ENCODE measurements at regions not wholly inside any gene's neighbourhood (a gene's known extent, or its start where the extent isn't known, plus 50 kb on each side); places are given as distances from the start of the nearest gene placed in this dataset.

DNA sequence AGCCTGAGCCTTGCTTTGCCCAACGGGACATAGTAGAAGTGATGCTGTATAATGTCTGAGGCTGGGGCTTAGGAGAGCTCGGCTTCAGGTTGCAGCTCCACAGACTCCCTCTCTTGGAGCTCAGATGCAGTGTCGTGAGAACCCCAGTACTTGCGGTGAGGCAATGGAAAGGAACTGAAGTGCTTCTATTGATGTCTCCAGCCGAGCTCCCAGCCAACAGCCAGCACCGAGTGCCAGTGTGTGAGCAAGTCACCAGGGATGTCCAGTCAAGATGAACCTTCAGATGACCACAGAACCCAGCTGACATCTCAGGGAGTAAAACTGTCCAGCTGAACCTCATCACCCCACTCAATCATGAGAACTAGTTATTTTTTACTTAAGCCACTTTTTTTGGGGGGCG is 268.1 kb downstream of the IRF8 start:
- DNase-seq: no peak

- DNase-seq: no peak
These were observed 271.8 kb downstream of the IRF8 start for GRCh38 chr16:86170720-86171119.

- no peak for DNase-seq
These were observed 272.4 kb downstream of the IRF8 start for GRCh38 chr16:86171329-86171728.

- DNase-seq: no peak
These were observed 276.9 kb downstream of the IRF8 start for GRCh38 chr16:86175816-86176215.

DNA sequence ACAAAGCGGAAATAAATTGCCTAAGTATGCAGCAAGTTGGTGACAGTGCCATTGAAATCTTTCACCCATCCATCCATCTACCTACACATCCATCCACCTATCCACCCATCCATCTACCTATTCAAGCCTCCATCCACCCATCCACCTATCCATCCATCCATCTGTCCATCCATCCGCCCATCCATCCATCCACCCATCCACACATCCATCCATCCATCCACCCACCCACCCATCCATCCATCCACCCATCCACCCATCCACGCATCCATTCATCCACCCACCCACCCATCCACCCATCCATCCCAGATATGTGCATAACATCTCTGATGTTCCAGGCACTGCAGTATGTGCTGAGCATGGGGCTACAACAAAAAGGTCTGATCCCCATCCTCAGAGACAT is 277.5 kb downstream of the IRF8 start:
- no peak for DNase-seq

- DNase-seq: no peak
These were observed 281.3 kb downstream of the IRF8 start for GRCh38 chr16:86180244-86180643.

DNA sequence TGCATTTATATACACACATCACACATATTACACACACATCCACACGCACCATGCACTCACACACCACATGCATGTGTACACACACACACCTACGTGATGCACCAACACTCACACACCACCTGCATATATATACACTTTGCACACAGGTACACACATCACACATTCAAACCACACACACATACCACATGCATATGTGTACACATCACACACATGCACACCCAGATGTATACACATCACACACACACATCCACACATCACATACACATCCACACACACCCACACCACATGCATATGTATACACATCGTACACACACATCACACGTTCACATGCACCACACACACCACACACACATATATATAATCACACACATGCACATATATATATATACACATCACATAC is 281.8 kb downstream of the IRF8 start:
- DNase-seq: no peak

DNA sequence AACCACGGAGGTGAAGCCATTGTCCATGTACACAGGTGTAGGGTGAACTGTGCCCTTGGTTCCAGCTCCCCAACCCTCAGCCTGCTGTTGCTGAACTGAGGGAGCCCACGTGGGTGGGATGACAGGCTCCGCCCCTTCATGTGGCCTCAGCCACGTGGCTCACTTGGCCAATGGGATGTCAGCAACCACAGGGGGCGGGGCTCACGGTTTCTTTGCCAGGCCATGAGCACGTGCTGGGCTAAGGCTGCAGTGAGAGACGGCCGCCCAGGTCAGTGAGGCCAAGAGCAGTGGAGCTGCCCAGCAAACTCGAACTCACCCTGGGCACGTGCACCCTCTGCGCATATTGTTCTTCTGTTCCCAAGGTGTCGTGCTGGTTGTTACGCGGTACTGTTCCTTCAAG is 282.6 kb downstream of the IRF8 start:
- no peak for DNase-seq

DNA sequence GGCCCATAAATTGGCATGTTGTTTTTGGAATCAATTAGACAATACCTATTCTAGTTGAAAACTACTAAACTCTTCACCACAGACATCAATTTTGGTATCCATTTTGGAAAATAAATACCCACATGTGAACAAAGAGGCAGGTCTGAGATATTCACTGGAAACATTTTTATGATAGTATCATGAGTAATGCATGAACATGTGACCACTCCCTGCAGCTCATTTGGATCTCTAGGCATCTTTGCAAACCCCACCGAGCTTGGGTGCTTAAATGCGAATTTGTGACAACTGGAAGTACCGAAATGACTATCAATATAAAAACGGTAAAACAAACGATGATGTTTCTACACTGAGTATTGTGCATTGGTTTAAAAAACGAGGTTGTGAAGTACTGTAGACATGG is 285.2 kb downstream of the IRF8 start:
- no peak for DNase-seq

DNA sequence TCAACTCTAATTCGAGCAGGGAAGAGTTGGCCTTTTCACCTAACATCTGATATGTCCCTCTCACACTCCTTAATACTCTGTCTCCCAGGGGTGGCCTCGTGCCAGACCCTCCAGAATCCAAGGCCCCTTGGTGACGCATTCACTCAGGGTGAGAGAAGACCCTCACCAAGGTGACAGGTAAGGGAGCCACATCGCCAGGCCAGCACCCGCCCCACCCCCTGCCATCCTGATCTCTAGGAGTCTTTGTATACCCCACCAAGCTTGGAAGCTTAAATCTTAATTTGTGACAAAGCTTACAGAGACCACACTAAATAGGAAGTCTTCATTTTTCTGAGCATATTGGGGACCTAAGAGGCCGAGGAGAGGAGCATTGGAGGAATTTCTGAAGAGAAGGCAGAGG is 286.1 kb downstream of the IRF8 start:
- DNase-seq: no peak

DNA sequence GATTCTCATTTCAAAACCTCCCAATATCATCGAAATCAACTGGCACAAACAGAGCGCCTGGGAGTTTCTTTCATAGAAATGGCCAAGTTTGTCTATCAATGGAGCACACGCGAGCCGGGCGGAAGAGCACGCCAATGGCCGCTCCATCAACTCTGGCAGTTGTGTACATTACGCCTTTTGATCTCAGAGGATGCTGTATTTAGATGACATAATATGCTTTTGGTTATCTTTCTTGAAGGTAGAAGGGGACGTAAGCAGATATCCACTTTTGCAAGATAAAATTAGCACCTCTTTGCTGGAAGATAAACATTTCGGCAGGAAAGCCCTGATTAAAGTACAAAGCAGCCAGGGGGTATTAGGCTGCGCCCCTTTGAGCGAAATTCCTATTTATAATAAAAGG is 287.4 kb downstream of the IRF8 start:
- DNase-seq: no peak

DNA sequence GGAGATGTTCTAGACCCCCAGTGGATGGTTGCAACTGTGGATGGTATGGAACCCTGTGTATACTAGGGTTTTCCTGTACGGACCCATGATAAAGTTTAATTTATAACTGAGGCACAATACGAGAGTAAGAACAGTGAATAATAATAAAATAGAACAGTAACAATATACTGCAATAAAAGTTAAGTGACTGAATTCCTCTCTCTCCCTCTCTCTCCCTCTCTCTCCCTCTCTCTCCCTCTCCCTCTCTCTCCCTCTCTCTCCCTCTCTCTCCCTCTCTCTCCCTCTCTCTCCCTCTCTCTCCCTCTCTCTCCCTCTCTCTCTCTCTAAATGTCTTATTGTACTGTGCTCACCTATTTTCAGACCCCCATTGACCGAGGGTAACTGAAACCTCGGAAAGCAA is 291.0 kb downstream of the IRF8 start:
- DNase-seq: no peak

GRCh38 chr16:86191663-86192062 is 292.7 kb downstream of the IRF8 start:
- no peak for DNase-seq

- no peak for DNase-seq
These were observed 294.7 kb downstream of the IRF8 start for GRCh38 chr16:86193528-86194193.

DNA sequence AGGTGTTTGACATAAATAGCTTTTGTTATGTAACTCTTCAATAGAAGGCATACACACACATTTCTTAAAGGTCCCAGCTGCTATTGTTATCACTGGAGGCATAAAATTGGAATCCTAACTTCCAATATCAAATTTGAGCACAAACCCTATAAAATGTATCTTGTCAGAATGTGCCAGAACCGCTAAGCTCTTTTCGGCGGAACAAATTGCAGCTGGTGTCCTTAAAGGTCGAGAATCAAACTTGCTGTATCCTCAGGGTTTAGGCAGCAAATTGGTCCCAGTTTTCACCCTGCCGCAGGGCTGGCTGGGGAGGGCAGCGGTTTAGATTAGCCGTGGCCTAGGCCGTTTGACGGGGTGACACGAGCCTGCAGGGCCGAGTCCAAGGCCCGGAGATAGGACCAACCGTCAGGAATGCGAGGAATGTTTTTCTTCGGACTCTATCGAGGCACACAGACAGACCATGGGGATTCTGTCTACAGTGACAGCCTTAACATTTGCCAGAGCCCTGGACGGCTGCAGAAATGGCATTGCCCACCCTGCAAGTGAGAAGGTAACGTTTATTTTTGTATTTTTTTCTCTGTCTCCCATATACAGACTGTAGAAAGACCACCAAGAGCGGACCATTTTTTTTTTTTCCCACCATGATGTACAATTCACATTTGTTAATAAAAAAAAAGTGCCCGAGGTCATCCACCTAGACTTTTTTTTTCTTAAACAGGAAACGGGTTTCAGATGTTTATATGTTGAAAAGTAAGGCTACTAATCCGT is 297.1 kb downstream of the IRF8 start:
- DNase-seq: no peak

DNA sequence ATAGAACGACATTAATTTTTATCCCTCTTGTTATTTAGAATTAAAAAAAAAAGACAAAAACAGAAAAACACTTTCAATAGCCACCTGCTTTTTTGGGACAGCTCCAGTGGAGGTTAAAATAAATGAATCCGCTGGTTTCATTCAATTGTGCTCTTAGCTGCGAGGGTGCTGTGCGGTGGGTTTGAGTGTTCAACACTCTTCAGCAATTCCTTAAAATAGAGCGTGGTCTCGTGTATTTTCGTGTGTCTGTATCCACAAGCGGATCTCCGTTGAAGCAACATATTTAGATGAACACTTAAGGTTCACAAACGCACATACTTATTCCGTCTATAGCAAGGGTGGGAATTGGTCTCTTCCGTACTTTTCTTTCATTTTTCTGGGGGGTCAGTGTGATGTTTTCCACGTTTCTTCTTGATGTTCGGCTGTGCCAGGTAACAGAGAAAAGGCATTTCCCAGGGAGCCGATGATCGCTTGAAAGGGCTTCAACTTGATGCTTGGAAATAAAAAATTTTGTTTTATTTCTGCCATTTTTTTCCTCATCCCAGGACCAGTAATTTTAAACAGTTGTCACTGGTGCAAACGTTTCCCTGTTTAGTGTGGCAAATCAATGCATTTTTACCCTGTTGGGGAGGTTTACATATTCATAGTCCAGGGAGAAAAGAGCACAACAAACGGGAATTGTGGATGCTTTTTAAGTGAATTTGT is 297.9 kb downstream of the IRF8 start:
- no peak for DNase-seq

- DNase-seq: no peak
These were observed 299.5 kb downstream of the IRF8 start for GRCh38 chr16:86198206-86199118.

- DNase-seq: no peak
These were observed 300.2 kb downstream of the IRF8 start for GRCh38 chr16:86199182-86199581.

DNA sequence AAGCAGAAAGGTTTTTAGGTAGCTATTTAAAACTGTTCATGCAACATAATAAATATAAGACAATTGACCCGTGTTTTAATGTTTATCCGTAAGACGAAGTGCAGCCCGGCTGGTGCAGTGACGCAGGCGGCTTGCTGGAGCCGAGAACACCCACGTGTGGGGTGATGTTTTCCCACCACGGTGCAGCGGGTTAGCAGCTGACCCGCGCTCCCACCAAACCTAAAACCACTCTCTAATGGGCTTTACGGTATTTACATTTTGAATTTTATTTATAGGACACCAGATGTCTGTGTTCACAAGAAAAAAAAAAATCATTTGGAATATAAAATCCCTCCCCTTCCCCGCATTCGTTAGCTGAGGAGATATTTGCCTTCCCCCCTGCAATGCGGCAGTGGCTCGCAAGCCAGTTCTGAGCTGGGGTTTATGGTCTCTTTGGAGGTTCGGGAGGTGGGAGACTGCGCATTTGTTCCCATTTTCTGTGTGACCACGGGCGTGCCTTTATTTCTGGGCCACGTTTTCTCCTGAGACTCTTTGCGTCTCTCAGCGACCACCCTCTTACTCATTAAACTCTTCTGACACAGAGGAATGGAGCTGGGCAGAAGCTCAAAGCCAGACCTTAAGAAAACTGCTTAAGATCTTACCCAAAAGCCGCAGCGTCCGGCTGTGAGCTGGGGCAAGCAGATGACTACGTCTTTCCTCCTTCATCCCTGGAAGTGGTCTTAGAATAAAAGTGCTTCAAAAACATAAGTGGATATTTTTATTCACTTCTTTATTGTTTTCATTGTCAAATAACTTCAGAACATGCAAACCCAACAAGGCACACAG is 301.1 kb downstream of the IRF8 start:
- no peak for DNase-seq

DNA sequence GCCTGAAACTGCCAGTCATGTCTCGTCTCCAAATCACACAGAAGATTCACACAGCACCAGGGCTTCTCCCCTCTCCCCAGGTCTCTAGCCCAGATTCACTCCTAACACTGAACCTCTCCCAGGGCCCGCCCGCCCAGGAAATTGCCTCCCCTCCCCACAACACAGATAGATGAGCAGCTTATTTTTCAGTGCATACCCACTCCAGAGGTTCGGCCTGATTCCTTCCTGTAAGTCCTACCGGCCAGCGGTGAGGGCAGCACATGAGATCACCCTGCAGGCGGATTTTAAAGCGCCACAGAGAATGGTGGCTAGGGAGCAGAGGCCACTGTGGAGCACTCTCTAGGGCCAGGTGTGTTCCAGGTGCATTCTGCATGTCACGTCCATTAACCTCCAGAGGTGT is 301.8 kb downstream of the IRF8 start:
- DNase-seq: no peak

- DNase-seq: no peak
These were observed 302.8 kb downstream of the IRF8 start for GRCh38 chr16:86201746-86202145.

GRCh38 chr16:86202267-86202666 is 303.3 kb downstream of the IRF8 start:
- no peak for DNase-seq
